Loucy (cell line): ENCODE measurements at regions not wholly inside any gene's neighbourhood (a gene's known extent, or its start where the extent isn't known, plus 50 kb on each side); places are given as distances from the start of the nearest gene placed in this dataset.

Source experiments
- H2AFZ ChIP-seq: fragments of 200-600 bp; sonication (generic); 2 replicates; pipeline ENCODE4 v1.6.0; 2016; ENCODE audit warnings: antibody characterized with exemption, mild to moderate bottlenecking, low read length, moderate library complexity
- H3F3A ChIP-seq: fragments of 200-600 bp; 2 replicates; pipeline ENCODE4 v1.6.0; 2016; ENCODE audit warnings: antibody characterized with exemption, low read depth, mild to moderate bottlenecking
- H3K27me3 ChIP-seq: fragments of 200-600 bp; sonication (generic); 2 replicates; pipeline ENCODE4 v1.6.1; 2014; ENCODE audit warnings: low read length, mild to moderate bottlenecking; ENCODE audit not compliant: insufficient read depth, poor library complexity, severe bottlenecking
- H3K36me3 ChIP-seq: fragments of 200-600 bp; sonication (generic); 2 replicates; pipeline ENCODE4 v1.6.1; 2016; ENCODE audit warnings: low read length; ENCODE audit not compliant: insufficient read depth
- H3K4me1 ChIP-seq: fragments of 200-600 bp; sonication (generic); 2 replicates; pipeline ENCODE4 v1.5.1; 2014; ENCODE audit warnings: low read length, mild to moderate bottlenecking; ENCODE audit not compliant: insufficient read depth, poor library complexity, severe bottlenecking
- H3K4me2 ChIP-seq: fragments of 200-600 bp; sonication (generic); 2 replicates; pipeline ENCODE4 v1.6.0; 2014; ENCODE audit warnings: antibody characterized with exemption, low read length, low read depth, mild to moderate bottlenecking; ENCODE audit not compliant: poor library complexity, severe bottlenecking
- H3K4me3 ChIP-seq: fragments of 200-600 bp; sonication (generic); 2 replicates; pipeline ENCODE4 v1.5.1; 2014; ENCODE audit warnings: low read length, mild to moderate bottlenecking, mixed read lengths; ENCODE audit not compliant: poor library complexity, severe bottlenecking
- H3K79me2 ChIP-seq: fragments of 200-600 bp; sonication (generic); 2 replicates; pipeline ENCODE4 v1.6.1; 2014; ENCODE audit warnings: low read length; ENCODE audit not compliant: insufficient read depth
- H3K9ac ChIP-seq: fragments of 200-600 bp; sonication (generic); 2 replicates; pipeline ENCODE4 v1.6.0; 2014; ENCODE audit warnings: mild to moderate bottlenecking, low read depth, low read length, moderate library complexity; ENCODE audit not compliant: poor library complexity, severe bottlenecking
- H3K9me2 ChIP-seq: fragments of 200-600 bp; sonication (generic); replicated peaks from 2 replicates; pipeline ENCODE4 v1.6.1; 2016; ENCODE audit warnings: low read depth, low read length, mixed read lengths
- H3K9me3 ChIP-seq: fragments of 200-600 bp; sonication (generic); 2 replicates; pipeline ENCODE4 v1.6.1; 2014; ENCODE audit warnings: mild to moderate bottlenecking, antibody characterized with exemption, low read length, low read depth; ENCODE audit not compliant: insufficient read depth
- H4K20me1 ChIP-seq: fragments of 200-600 bp; sonication (generic); 2 replicates; pipeline ENCODE4 v1.6.0; 2014; ENCODE audit warnings: antibody characterized with exemption, low read length, mild to moderate bottlenecking; ENCODE audit not compliant: insufficient read depth, poor library complexity, severe bottlenecking
- EZH2phosphoT487 ChIP-seq: fragments of 200-600 bp; IDR thresholded peaks from 2 replicates; pipeline ENCODE4 v1.6.1; 2018; ENCODE audit warnings: antibody characterized with exemption, mild to moderate bottlenecking, moderate library complexity, borderline replicate concordance
- TF ChIP-seq, protein P1 (sequence below): fragments of 200-600 bp; sonication (generic); conservative IDR thresholded peaks from 2 replicates; pipeline ENCODE4 v1.5.1; 2014; ENCODE audit warnings: mild to moderate bottlenecking, antibody characterized with exemption, low read length

DNA sequence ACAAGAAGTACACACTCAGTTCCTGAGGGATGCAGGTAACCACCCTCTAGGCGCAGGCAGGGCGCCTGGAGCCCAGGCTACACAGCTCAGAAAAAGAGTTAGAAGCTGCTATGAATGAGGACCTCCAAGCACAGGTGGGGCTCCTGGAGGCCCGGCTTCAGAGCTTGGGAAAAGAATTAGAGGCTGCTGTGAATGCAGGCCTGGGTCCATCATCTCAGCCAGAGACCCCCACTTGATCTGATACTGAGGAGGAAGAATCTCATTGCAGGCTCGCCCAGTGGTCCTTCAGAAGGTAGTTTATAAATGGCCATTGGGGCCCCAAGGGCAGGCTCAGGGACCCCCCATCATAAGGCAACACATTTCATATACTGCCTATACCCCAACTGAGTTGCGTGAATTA lies 556.4 kb downstream of the SLC6A15 start:
- no peaks in the 10 kb centered on the region for H4K20me1 ChIP-seq
- H3K9ac ChIP-seq = no peak overlapping the region
- no peak overlapping the region for H3K4me3 ChIP-seq
- no peak overlapping the region for H3K4me2 ChIP-seq
- H3K9me3 ChIP-seq = no peaks in the 10 kb centered on the region
- TF ChIP-seq, protein P1, sequence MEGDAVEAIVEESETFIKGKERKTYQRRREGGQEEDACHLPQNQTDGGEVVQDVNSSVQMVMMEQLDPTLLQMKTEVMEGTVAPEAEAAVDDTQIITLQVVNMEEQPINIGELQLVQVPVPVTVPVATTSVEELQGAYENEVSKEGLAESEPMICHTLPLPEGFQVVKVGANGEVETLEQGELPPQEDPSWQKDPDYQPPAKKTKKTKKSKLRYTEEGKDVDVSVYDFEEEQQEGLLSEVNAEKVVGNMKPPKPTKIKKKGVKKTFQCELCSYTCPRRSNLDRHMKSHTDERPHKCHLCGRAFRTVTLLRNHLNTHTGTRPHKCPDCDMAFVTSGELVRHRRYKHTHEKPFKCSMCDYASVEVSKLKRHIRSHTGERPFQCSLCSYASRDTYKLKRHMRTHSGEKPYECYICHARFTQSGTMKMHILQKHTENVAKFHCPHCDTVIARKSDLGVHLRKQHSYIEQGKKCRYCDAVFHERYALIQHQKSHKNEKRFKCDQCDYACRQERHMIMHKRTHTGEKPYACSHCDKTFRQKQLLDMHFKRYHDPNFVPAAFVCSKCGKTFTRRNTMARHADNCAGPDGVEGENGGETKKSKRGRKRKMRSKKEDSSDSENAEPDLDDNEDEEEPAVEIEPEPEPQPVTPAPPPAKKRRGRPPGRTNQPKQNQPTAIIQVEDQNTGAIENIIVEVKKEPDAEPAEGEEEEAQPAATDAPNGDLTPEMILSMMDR = no peak
- no peak for TF ChIP-seq EZH2phosphoT487
- no peaks in the 10 kb centered on the region for H3K79me2 ChIP-seq
- no peaks in the 10 kb centered on the region for H3K4me1 ChIP-seq
- no peaks in the 10 kb centered on the region for H3K9me2 ChIP-seq
- no peaks in the 10 kb centered on the region for H3K27me3 ChIP-seq
- H3K36me3 ChIP-seq = no peaks in the 10 kb centered on the region
- H3F3A ChIP-seq = no peaks in the 10 kb centered on the region
- no peak overlapping the region for H2AFZ ChIP-seq

DNA sequence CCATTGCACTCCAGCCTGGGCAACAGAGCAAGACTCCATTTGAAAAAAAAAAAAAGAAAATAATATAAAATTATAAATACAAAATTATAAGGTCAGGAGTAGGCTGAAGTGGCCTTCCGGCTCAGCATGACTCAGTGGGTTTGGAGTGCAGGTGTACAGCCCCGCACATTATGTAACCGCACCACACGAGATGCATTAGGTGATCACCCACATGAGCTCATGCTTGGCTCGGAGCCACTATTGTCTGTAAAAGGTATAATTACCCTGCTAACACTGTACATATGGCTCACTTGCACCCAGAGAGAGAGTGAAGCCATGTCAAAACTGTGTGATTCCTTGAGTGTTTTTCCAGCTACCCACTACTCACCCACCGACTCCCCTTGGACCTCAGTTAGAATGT lies 557.0 kb downstream of the SLC6A15 start:
- no peaks in the 10 kb centered on the region for H4K20me1 ChIP-seq
- H3K4me3 ChIP-seq = no peak overlapping the region
- peaks cover 5% of the 10 kb centered on the region; the same call in 1 of the 2 replicates for H3K9me2 ChIP-seq
- no peak overlapping the region for H2AFZ ChIP-seq
- H3K4me2 ChIP-seq = no peak overlapping the region
- no peaks in the 10 kb centered on the region for H3F3A ChIP-seq
- no peaks in the 10 kb centered on the region for H3K36me3 ChIP-seq
- no peaks in the 10 kb centered on the region for H3K4me1 ChIP-seq
- H3K79me2 ChIP-seq = no peaks in the 10 kb centered on the region
- H3K9me3 ChIP-seq = no peaks in the 10 kb centered on the region
- TF ChIP-seq EZH2phosphoT487 = no peak
- H3K27me3 ChIP-seq = no peaks in the 10 kb centered on the region
- no peak overlapping the region for H3K9ac ChIP-seq

DNA sequence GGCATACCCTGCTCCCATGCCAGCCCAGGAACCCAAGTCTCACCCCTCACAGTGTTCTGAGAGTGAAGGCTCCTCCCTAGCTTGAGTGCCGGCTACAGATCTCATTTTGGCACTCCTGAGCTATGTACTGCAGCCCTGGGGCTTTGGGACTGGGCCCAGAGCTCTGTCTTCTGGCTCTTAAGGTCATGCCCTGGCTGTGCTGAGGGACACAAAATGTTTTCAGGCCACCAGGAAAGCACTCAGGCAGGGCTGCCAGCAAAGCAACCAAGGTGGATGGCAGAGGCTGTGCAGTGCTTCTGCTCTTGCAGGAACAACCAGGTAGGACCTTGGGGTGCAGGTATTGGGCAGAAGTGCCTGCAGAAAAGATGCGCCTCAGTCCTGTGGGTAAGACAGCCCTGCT lies 564.0 kb downstream of the SLC6A15 start:
- H3K9me2 ChIP-seq = peaks cover 5% of the 10 kb centered on the region; the same call in 1 of the 2 replicates
- H3K4me1 ChIP-seq = no peaks in the 10 kb centered on the region
- no peaks in the 10 kb centered on the region for H3K9me3 ChIP-seq
- no peaks in the 10 kb centered on the region for H3K36me3 ChIP-seq
- H3F3A ChIP-seq = no peaks in the 10 kb centered on the region
- no peak for TF ChIP-seq EZH2phosphoT487
- TF ChIP-seq, protein P1 = no peak
- H2AFZ ChIP-seq = no peak overlapping the region
- H3K4me3 ChIP-seq = no peak overlapping the region
- no peak overlapping the region for H3K4me2 ChIP-seq
- H4K20me1 ChIP-seq = no peaks in the 10 kb centered on the region
- H3K79me2 ChIP-seq = no peaks in the 10 kb centered on the region
- no peaks in the 10 kb centered on the region for H3K27me3 ChIP-seq
- no peak overlapping the region for H3K9ac ChIP-seq

DNA sequence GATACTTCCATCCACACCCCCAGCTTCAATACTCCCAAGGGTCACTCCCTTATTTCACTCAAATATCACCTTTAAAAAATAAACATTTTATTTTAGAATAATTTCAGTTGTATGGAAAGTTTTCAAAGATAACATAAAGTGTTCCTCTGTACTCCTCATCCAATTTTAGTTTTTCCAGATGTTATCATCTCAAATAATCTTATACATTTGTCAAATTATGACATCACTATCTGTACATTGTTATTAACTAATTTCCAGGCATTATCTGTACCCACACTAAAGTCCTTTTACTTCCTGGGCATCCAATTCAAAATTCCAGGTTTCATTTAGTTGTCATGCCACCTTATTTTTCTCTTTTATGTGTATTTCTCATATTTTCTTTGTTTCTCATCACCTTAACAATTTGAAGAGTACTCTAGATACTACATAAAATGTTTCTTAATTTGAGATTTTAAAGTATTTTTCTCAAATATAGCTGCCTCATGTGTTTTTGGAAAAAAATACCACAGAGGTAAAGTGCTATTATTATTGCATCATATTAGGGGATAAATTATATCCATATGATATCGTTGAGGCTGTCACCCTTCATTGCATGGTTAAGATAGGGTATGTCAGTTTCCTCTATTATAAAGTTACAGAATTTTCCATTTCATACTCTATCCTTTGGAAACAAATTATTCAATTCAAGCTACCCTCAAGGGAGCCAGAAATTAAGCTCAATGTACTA lies 571.0 kb downstream of the SLC6A15 start:
- Histone ChIP-seq H2AFZ (no peak overlapping the region), H3F3A (no peaks in the 10 kb centered on the region), H4K20me1 (no peaks in the 10 kb centered on the region), H3K9ac (no peak overlapping the region), H3K9me2 (no peaks in the 10 kb centered on the region), H3K36me3 (no peaks in the 10 kb centered on the region), H3K9me3 (no peaks in the 10 kb centered on the region), H3K79me2 (no peaks in the 10 kb centered on the region), H3K4me3 (no peak overlapping the region), H3K4me2 (no peak overlapping the region), H3K27me3 (no peaks in the 10 kb centered on the region), H3K4me1 (no peaks in the 10 kb centered on the region)
- TF ChIP-seq EZH2phosphoT487 = no peak
- TF ChIP-seq, protein P1 = no peak
